ENCODE measurements at regions not wholly inside any gene's neighbourhood (a gene's known extent, or its start where the extent isn't known, plus 50 kb on each side); places are given as distances from the start of the nearest gene placed in this dataset.
A peak's percentile ranks its signal among the peaks of the same experiment; 100 is the strongest.

DNA sequence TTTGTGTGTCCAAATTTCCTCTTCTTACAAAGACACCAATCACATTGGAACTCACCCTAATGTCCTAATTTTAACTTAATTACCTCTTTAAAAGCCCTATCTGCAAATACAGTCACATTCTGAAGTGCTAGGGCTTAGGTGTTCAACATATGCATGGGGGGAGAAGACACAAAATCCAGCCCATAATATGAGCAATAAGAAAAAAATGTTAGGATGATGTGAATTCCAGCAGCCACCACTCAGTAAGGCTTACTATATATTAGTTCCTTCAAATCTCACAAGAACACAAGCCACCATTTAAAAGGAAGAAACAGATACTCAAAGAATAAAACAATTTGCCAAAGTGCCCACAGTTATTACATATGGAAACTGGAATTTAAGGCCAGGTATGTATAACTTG lies 285.7 kb downstream of the EPHA4 start (continued):
- TF ChIP-seq, protein P1, sequence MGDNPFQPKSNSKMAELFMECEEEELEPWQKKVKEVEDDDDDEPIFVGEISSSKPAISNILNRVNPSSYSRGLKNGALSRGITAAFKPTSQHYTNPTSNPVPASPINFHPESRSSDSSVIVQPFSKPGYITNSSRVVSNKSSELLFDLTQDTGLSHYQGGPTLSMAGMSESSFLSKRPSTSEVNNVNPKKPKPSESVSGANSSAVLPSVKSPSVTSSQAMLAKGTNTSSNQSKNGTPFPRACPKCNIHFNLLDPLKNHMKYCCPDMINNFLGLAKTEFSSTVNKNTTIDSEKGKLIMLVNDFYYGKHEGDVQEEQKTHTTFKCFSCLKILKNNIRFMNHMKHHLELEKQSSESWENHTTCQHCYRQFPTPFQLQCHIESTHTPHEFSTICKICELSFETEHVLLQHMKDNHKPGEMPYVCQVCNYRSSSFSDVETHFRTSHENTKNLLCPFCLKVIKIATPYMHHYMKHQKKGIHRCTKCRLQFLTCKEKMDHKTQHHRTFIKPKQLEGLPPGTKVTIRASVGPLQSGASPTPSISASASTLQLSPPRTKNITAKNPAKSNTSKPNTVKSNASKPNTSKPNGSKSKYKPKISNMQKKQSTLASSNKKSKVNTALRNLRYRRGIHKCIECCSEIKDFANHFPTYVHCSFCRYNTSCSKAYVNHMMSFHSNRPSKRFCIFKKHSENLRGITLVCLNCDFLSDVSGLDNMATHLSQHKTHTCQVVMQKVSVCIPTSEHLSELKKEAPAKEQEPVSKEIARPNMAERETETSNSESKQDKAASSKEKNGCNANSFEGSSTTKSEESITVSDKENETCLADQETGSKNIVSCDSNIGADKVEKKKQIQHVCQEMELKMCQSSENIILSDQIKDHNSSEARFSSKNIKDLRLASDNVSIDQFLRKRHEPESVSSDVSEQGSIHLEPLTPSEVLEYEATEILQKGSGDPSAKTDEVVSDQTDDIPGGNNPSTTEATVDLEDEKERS (tag by site-specific recombination; IDR thresholded peaks at IDR 0.05), result no peak
- no peak for TF ChIP-seq ZNF843 (tag by site-specific recombination; IDR thresholded peaks at IDR 0.05)
- no peak for TF ChIP-seq ZEB2 (tag by site-specific recombination; IDR thresholded peaks at IDR 0.05)
- no peak for TF ChIP-seq ZNF146 (tag by site-specific recombination; IDR thresholded peaks at IDR 0.05)
- TF ChIP-seq ZNF223 (tag by site-specific recombination; IDR thresholded peaks at IDR 0.05), result no peak
- TF ChIP-seq ZNF785 (tag by site-specific recombination; IDR thresholded peaks at IDR 0.05), result no peak
- TF ChIP-seq, protein P2, sequence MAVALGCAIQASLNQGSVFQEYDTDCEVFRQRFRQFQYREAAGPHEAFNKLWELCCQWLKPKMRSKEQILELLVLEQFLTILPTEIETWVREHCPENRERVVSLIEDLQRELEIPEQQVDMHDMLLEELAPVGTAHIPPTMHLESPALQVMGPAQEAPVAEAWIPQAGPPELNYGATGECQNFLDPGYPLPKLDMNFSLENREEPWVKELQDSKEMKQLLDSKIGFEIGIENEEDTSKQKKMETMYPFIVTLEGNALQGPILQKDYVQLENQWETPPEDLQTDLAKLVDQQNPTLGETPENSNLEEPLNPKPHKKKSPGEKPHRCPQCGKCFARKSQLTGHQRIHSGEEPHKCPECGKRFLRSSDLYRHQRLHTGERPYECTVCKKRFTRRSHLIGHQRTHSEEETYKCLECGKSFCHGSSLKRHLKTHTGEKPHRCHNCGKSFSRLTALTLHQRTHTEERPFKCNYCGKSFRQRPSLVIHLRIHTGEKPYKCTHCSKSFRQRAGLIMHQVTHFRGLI (tag by site-specific recombination; IDR thresholded peaks at IDR 0.05), result no peak

DNA sequence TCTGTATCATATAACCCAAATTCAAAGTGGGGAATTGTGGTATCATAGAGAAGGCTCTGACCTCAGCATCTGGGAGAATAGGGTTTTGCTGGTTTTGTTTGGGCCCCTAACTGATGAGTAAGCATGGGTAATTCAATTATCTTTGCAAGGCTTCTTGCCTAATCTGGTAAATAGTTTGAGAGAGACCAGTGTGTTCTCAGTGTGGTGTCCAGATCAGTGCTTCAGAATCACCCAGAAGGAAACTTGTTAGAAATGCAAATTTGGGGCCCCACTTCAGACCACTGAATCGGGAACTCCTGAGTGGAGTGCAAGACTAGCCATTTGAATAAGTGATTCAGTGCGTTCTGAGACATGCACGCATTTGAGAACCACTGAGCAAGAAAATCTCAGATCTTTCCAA lies 282.7 kb downstream of the EPHA4 start:
- Histone ChIP-seq H3K4me1 (ENCODE audit: control insufficient read depth, insufficient read depth, low read length) (0 out of 2 replicates have a peak, but pooled peaks cover 3% of the 10 kb centered on the region), H3K27ac (ENCODE audit: extremely low read depth, low read depth, low read length) (no peak overlapping the region), H3K4me3 (ENCODE audit: low read depth, low read length) (no peak overlapping the region), H3K36me3 (ENCODE audit: control insufficient read depth in 2 of 2, insufficient read depth in 1 of 2, low read length in 2 of 2) (no peaks in the 10 kb centered on the region), H3K9me3 (ENCODE audit: control insufficient read depth, insufficient read depth, low read depth, low read length) (no peaks in the 10 kb centered on the region)
- ChIA-PET POLR2A (no interaction called here), CTCF (no interaction called here)
- TF ChIP-seq ZNF660 (tag by site-specific recombination; IDR thresholded peaks at IDR 0.05), result peak; percentile 99
- TF ChIP-seq ZNF48 (tag by site-specific recombination; IDR thresholded peaks at IDR 0.05), result no peak

DNA sequence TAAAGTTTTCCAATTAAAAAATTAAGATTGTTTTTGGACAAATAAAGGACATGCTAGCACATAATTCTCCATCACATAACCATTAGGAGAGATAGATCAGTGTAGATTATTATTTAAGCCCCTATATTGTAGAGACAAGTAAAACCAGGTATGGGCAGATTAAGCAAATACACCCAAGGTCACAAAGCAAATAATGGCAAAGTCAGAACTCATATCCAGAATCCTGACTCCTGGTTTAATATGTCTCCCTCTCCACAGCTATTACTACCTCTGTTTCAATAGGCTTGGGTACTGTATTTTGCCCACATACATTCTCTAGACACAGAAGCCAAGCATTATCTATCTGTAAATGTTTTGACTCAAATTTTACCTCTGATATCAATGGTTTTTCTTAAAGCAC lies 282.3 kb downstream of the EPHA4 start:
- ChIA-PET CTCF (no interaction called here), POLR2A (no interaction called here)
- Histone ChIP-seq H3K4me1 (ENCODE audit: control insufficient read depth, insufficient read depth, low read length) (0 out of 2 replicates have a peak, but pooled peaks cover 3% of the 10 kb centered on the region), H3K27ac (ENCODE audit: extremely low read depth, low read depth, low read length) (no peak overlapping the region), H3K9me3 (ENCODE audit: control insufficient read depth, insufficient read depth, low read depth, low read length) (no peaks in the 10 kb centered on the region), H3K36me3 (ENCODE audit: control insufficient read depth in 2 of 2, insufficient read depth in 1 of 2, low read length in 2 of 2) (no peaks in the 10 kb centered on the region), H3K4me3 (ENCODE audit: low read depth, low read length) (no peak overlapping the region)
- TF ChIP-seq ZNF707 (tag by site-specific recombination; IDR thresholded peaks at IDR 0.05), result no peak
- TF ChIP-seq ZNF10 (tag by site-specific recombination; IDR thresholded peaks at IDR 0.05), result no peak
- no peak for TF ChIP-seq ZSCAN23 (tag by site-specific recombination; IDR thresholded peaks at IDR 0.05)
- TF ChIP-seq ZNF394 (tag by site-specific recombination; IDR thresholded peaks at IDR 0.05; ENCODE audit: borderline replicate concordance), result no peak
- no peak for TF ChIP-seq ZNF19 (tag by site-specific recombination; IDR thresholded peaks at IDR 0.05; ENCODE audit: low read depth)
- TF ChIP-seq SETDB1 (IDR thresholded peaks at IDR 0.05; ENCODE audit: insufficient read length, low read length), result no peak
- no peak for TF ChIP-seq ZNF146 (tag by site-specific recombination; IDR thresholded peaks at IDR 0.05)
- TF ChIP-seq, protein P3, sequence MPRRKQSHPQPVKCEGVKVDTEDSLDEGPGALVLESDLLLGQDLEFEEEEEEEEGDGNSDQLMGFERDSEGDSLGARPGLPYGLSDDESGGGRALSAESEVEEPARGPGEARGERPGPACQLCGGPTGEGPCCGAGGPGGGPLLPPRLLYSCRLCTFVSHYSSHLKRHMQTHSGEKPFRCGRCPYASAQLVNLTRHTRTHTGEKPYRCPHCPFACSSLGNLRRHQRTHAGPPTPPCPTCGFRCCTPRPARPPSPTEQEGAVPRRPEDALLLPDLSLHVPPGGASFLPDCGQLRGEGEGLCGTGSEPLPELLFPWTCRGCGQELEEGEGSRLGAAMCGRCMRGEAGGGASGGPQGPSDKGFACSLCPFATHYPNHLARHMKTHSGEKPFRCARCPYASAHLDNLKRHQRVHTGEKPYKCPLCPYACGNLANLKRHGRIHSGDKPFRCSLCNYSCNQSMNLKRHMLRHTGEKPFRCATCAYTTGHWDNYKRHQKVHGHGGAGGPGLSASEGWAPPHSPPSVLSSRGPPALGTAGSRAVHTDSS (tag by site-specific recombination; IDR thresholded peaks at IDR 0.05), result no peak
- TF ChIP-seq, protein P4, sequence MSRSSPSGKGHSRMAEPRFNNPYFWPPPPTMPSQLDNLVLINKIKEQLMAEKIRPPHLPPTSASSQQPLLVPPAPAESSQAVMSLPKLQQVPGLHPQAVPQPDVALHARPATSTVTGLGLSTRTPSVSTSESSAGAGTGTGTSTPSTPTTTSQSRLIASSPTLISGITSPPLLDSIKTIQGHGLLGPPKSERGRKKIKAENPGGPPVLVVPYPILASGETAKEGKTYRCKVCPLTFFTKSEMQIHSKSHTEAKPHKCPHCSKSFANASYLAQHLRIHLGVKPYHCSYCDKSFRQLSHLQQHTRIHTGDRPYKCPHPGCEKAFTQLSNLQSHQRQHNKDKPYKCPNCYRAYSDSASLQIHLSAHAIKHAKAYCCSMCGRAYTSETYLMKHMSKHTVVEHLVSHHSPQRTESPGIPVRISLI (tag by site-specific recombination; IDR thresholded peaks at IDR 0.05), result no peak
- no peak for TF ChIP-seq ZFHX2 (tag by site-specific recombination; conservative IDR thresholded peaks at IDR 0.05)
- TF ChIP-seq IKZF3 (tag by site-specific recombination; IDR thresholded peaks at IDR 0.05), result no peak
- TF ChIP-seq ZNF239 (tag by site-specific recombination; IDR thresholded peaks at IDR 0.05), result no peak
- TF ChIP-seq, protein P5, sequence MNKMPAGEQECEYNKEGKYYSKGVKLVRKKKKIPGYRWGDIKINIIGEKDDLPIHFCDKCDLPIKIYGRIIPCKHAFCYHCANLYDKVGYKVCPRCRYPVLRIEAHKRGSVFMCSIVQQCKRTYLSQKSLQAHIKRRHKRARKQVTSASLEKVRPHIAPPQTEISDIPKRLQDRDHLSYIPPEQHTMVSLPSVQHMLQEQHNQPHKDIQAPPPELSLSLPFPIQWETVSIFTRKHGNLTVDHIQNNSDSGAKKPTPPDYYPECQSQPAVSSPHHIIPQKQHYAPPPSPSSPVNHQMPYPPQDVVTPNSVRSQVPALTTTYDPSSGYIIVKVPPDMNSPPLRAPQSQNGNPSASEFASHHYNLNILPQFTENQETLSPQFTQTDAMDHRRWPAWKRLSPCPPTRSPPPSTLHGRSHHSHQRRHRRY (tag by site-specific recombination; IDR thresholded peaks at IDR 0.05), result no peak
- TF ChIP-seq, protein P6, sequence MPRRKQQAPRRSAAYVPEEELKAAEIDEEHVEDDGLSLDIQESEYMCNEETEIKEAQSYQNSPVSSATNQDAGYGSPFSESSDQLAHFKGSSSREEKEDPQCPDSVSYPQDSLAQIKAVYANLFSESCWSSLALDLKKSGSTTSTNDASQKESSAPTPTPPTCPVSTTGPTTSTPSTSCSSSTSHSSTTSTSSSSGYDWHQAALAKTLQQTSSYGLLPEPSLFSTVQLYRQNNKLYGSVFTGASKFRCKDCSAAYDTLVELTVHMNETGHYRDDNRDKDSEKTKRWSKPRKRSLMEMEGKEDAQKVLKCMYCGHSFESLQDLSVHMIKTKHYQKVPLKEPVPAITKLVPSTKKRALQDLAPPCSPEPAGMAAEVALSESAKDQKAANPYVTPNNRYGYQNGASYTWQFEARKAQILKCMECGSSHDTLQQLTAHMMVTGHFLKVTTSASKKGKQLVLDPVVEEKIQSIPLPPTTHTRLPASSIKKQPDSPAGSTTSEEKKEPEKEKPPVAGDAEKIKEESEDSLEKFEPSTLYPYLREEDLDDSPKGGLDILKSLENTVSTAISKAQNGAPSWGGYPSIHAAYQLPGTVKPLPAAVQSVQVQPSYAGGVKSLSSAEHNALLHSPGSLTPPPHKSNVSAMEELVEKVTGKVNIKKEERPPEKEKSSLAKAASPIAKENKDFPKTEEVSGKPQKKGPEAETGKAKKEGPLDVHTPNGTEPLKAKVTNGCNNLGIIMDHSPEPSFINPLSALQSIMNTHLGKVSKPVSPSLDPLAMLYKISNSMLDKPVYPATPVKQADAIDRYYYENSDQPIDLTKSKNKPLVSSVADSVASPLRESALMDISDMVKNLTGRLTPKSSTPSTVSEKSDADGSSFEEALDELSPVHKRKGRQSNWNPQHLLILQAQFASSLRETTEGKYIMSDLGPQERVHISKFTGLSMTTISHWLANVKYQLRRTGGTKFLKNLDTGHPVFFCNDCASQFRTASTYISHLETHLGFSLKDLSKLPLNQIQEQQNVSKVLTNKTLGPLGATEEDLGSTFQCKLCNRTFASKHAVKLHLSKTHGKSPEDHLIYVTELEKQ (tag by site-specific recombination; IDR thresholded peaks at IDR 0.05; ENCODE audit: borderline replicate concordance), result no peak
